Natural killer cell (primary cell): ENCODE measurements at regions not wholly inside any gene's neighbourhood (a gene's known extent, or its start where the extent isn't known, plus 50 kb on each side); places are given as distances from the start of the nearest gene placed in this dataset.

Source experiments
- ATAC-seq, 3 donors: fragments of 150-1000 bp in 2 of 3; fragments of 200-7000 bp in 1 of 3; cut with Tn5 transposase; 1 replicate in 1 of 3; 2 replicates in 2 of 3; pipeline ENCODE4 v1.10.0; 2021; ENCODE audit warnings: mild to moderate bottlenecking in 2 of 3, moderate library complexity in 2 of 3
- DNase-seq, 2 donors: peaks; one replicate each; pipeline versions ENCODE4 v3.0.0 to v3.0.0-alpha.2; 2013 to 2021; ENCODE audit warnings: mixed read lengths in 1 of 2
- H3K27ac ChIP-seq: one replicate; pipeline ENCODE4 v1.5.1; 2013; ENCODE audit warnings: mild to moderate bottlenecking, low read length
- H3K27me3 ChIP-seq: one replicate; pipeline ENCODE4 v1.6.1; 2013; ENCODE audit warnings: low read length; ENCODE audit not compliant: control insufficient read depth, insufficient read depth
- H3K36me3 ChIP-seq: one replicate; pipeline ENCODE4 v1.6.1; 2013; ENCODE audit warnings: low read length; ENCODE audit not compliant: control insufficient read depth, insufficient read depth
- H3K4me1 ChIP-seq: one replicate; pipeline ENCODE4 v1.6.1; 2013; ENCODE audit warnings: low read length; ENCODE audit not compliant: control insufficient read depth, insufficient read depth
- H3K4me3 ChIP-seq: one replicate; pipeline ENCODE4 v1.5.1; 2013; ENCODE audit warnings: low read length
- H3K9me3 ChIP-seq: one replicate; pipeline ENCODE4 v1.6.1; 2013; ENCODE audit warnings: low read length; ENCODE audit not compliant: control insufficient read depth, insufficient read depth
- H3K27ac Mint-ChIP-seq, 2 donors: one replicate each; pipeline ENCODE4 v1.8.0; 2022; ENCODE audit warnings: mild to moderate bottlenecking in 2 of 2, mixed read lengths in 2 of 2, moderate library complexity in 1 of 2
- H3K27me3 Mint-ChIP-seq, 2 donors: one replicate each; pipeline ENCODE4 v1.8.0; 2022; ENCODE audit warnings: low read depth in 2 of 2, mixed read lengths in 2 of 2
- H3K36me3 Mint-ChIP-seq: one replicate; pipeline ENCODE4 v1.8.0; 2022; ENCODE audit warnings: mixed read lengths
- H3K4me1 Mint-ChIP-seq, 2 donors: one replicate each; pipeline ENCODE4 v1.8.0; 2022; ENCODE audit warnings: mixed read lengths in 2 of 2
- H3K4me3 Mint-ChIP-seq: one replicate; pipeline ENCODE4 v1.8.0; 2022; ENCODE audit warnings: mild to moderate bottlenecking, moderate library complexity, mixed read lengths
- H3K9me3 Mint-ChIP-seq, 2 donors: one replicate each; pipeline ENCODE4 v1.8.0; 2022; ENCODE audit warnings: mixed read lengths in 2 of 2
- CTCF ChIP-seq: fragments of 200-600 bp; IDR thresholded peaks from one replicate; pipeline ENCODE4 v1.8.0; 2022; ENCODE audit warnings: antibody characterized with exemption
- WGBS: methylation state at CpG from one replicate; pipeline ENCODE4 v1.1.7; 2013; ENCODE audit warnings: missing lambda C conversion rate; ENCODE audit not compliant: insufficient coverage; 5-methylcytosine and 5-hydroxymethylcytosine counted together
- intact Hi-C: fragments of 100-400 bp; cut with micrococcal nuclease; formaldehyde crosslinking; loops from one replicate; pipeline ENCODE4 v1.14.2; 2022

DNA sequence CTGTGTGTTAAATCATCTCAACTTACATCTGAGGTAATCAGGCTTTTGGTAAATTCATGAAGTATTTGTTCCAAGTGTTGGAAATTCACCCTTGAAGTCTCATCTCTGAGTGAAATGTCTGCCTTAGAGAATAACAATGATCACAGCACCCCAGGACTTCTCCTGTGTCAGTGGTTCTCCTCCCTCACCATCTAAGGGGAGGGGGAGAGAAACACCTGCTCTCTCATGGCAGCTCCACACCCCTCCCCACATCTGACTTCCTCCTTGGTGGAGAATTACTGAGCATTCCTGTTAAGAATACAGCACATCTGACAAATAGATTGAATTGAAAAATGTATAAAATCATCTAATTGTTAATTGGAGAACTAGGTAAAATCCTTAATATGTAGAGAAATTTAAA lies 532.1 kb downstream of the RNF144A start:
- Histone ChIP-seq H3K4me3 (no peak overlapping the region), H3K9me3 (no peaks in the 10 kb centered on the region), H3K36me3 (no peaks in the 10 kb centered on the region), H3K27me3 (no peaks in the 10 kb centered on the region), H3K27ac (no peak overlapping the region), H3K4me1 (peaks cover 32% of the 10 kb centered on the region)
- no peaks in the 10 kb centered on the region for H3K27me3 Mint-ChIP-seq
- ATAC-seq (no peak), DNase-seq (peak in 1 of 2 donors; percentile 34)
- peaks cover 32 to 33% of the 10 kb centered on the region in 2 donors for H3K4me1 Mint-ChIP-seq
- H3K9me3 Mint-ChIP-seq: no peaks in the 10 kb centered on the region
- no peaks in the 10 kb centered on the region for H3K36me3 Mint-ChIP-seq
- no peak for TF ChIP-seq CTCF
- peak overlapping the region in 1 of 2 donors; percentile 77 for H3K27ac Mint-ChIP-seq
- H3K4me3 Mint-ChIP-seq: no peak overlapping the region
- intact Hi-C loops: no loop called here

DNA sequence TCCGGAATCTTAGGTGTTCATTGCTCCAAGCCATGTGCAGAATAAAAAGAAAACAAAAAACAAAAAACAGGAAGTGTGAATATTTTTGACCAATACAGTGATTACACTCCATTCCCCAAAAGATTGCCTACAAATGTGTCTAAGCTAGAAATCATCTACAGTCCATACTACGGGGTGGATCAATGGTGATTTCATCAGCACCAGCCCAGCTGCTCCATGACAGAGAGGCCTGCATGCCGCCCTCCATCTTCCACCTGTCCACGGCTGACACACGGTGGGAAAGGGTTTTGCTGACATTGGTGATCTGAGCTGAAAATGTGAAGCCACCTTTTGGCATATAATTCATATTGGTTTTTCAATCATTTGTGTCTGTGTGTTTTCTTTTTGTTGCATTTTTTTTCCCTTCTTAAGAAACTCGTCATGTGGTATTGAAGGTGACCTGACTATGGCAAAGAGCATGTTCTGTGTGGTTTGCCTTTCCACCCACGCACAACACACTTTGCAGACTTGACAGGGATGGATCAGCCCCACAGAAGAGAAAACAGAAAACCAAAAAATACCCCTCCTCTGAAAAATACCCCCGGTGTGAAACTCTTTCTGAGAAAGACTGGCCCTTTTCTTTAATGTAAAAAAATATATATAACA lies 533.1 kb downstream of the RNF144A start:
- Mint-ChIP-seq H3K27ac (peak overlapping the region; percentile 77 to 79), H3K9me3 (no peaks in the 10 kb centered on the region), H3K27me3 (no peaks in the 10 kb centered on the region), H3K36me3 (no peaks in the 10 kb centered on the region), H3K4me3 (peak overlapping the region; percentile 47), H3K4me1 (peaks cover 32 to 33% of the 10 kb centered on the region in 2 donors)
- TF ChIP-seq CTCF: no peak
- H3K36me3 ChIP-seq: no peaks in the 10 kb centered on the region
- H3K27ac ChIP-seq: peak overlapping the region; percentile 70
- H3K9me3 ChIP-seq: no peaks in the 10 kb centered on the region
- DNase-seq: peak in 1 of 2 donors; percentile 81
- 46% methylated on average over 7 of the region's 8 CpGs for WGBS
- no peaks in the 10 kb centered on the region for H3K27me3 ChIP-seq
- peak; percentile 43 to 77 (median 62) for ATAC-seq
- no peak overlapping the region for H3K4me3 ChIP-seq
- H3K4me1 ChIP-seq: peaks cover 32% of the 10 kb centered on the region
- intact Hi-C loops: no loop called here

- WGBS: 38% methylated on average over 4 of the region's 7 CpGs
- intact Hi-C loops: no loop called here
- Mint-ChIP-seq H3K9me3 (no peaks in the 10 kb centered on the region), H3K4me3 (peak overlapping the region; percentile 47), H3K27me3 (no peaks in the 10 kb centered on the region), H3K36me3 (no peaks in the 10 kb centered on the region), H3K4me1 (peaks cover 32 to 33% of the 10 kb centered on the region in 2 donors), H3K27ac (peak overlapping the region; percentile 77 to 79)
- no peak for TF ChIP-seq CTCF
- H3K27me3 ChIP-seq: no peaks in the 10 kb centered on the region
- no peaks in the 10 kb centered on the region for H3K9me3 ChIP-seq
- ATAC-seq (peak; percentile 33 to 69 (median 54)), DNase-seq (peak in 1 of 2 donors; percentile 71)
- peak overlapping the region; percentile 70 for H3K27ac ChIP-seq
- H3K36me3 ChIP-seq: no peaks in the 10 kb centered on the region
- peaks cover 32% of the 10 kb centered on the region for H3K4me1 ChIP-seq
- no peak overlapping the region for H3K4me3 ChIP-seq
These were observed 533.6 kb downstream of the RNF144A start for GRCh38 chr2:7450833-7451190.
